Psoas muscle (tissue), 7 donors: ENCODE measurements at regions not wholly inside any gene's neighbourhood (a gene's known extent, or its start where the extent isn't known, plus 50 kb on each side); places are given as distances from the start of the nearest gene placed in this dataset.

Source experiments
- ATAC-seq, 4 donors: fragments of 200-7000 bp; cut with Tn5 transposase; one replicate each; pipeline ENCODE4 v1.9.1; 2020; ENCODE audit warnings: moderate library complexity in 3 of 4, mild to moderate bottlenecking in 2 of 4
- DNase-seq, 2 donors: peaks; one replicate each; pipeline ENCODE4 v3.0.0-alpha.2; 2020
- H3K27ac ChIP-seq: fragments of 200-600 bp; one replicate; pipeline ENCODE4 v1.8.0; 2022
- H3K27me3 ChIP-seq, 3 donors: fragments of 200-600 bp in 1 of 3; one replicate each; pipeline versions ENCODE4 v1.6.1 to v1.8.0; 2013 to 2022; ENCODE audit warnings: low read length in 2 of 3, mild to moderate bottlenecking in 2 of 3, moderate library complexity in 1 of 3; ENCODE audit not compliant: insufficient read depth in 3 of 3
- H3K36me3 ChIP-seq, 2 donors: fragments of 200-600 bp in 1 of 2; one replicate each; pipeline versions ENCODE4 v1.6.1 to v1.8.0; 2013 to 2022; ENCODE audit warnings: low read depth in 1 of 2, mild to moderate bottlenecking in 1 of 2, moderate library complexity in 1 of 2; ENCODE audit not compliant: insufficient read depth in 1 of 2
- H3K4me1 ChIP-seq: fragments of 200-600 bp; one replicate; pipeline ENCODE4 v1.8.0; 2022
- H3K4me3 ChIP-seq: fragments of 200-600 bp; one replicate; pipeline ENCODE4 v1.8.0; 2022; ENCODE audit warnings: mild to moderate bottlenecking
- H3K9me3 ChIP-seq: fragments of 200-600 bp; one replicate; pipeline ENCODE4 v1.8.0; 2022
- WGBS, 3 donors: extraction: QIAGEN DNeasy Blood & Tissue Kit; methylation state at CpG; one replicate each; pipeline versions ENCODE4 v1.1.6 to v1.1.7; 2013; 5-methylcytosine and 5-hydroxymethylcytosine counted together
- intact Hi-C, 2 donors: fragments of 100-400 bp; cut with DNase I; formaldehyde crosslinking; loops; one replicate each; pipeline versions ENCODE4 v1.11.0 to v1.14.2; 2022
- TF ChIP-seq, protein P1 (sequence below): fragments of 200-600 bp; IDR thresholded peaks from one replicate; pipeline ENCODE4 v1.8.0; 2022; ENCODE audit warnings: antibody characterized with exemption
- donor health status: healthy with polysubstance abuse.
- donor health status: DM: no; HTN: no; CAD: no; lungs with moderate emphysema.
- donor health status: Bipolar disorder and iron deficiency.
- donor health status: healthy.
- donor health status: DM: yes; HTN: yes; CAD: no.
- donor health status: DM: no; HTN: no; CAD: no.
- donor health status: DM: yes; HTN: yes; CAD: no.

DNA sequence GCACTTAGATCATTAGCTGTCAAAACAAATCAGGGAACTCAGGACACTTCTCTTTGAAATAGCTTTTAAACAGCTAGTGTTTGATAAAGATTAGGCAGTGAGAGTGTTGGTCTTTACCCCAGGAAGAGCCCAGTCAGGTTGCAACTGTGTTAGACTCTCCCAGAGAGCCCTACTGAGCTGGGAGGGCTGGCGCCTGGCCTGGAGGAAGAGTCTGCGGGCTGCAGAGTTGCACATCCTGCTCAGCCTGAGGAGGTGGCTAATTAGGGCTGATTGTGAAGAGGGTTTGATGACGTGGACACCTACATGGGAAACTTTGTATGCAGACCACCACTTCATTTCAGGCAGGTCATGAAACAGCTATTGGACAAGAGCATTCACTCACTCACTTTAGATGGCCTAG is 112.0 kb downstream of the TMEM174 start:
- TF ChIP-seq, protein P1, sequence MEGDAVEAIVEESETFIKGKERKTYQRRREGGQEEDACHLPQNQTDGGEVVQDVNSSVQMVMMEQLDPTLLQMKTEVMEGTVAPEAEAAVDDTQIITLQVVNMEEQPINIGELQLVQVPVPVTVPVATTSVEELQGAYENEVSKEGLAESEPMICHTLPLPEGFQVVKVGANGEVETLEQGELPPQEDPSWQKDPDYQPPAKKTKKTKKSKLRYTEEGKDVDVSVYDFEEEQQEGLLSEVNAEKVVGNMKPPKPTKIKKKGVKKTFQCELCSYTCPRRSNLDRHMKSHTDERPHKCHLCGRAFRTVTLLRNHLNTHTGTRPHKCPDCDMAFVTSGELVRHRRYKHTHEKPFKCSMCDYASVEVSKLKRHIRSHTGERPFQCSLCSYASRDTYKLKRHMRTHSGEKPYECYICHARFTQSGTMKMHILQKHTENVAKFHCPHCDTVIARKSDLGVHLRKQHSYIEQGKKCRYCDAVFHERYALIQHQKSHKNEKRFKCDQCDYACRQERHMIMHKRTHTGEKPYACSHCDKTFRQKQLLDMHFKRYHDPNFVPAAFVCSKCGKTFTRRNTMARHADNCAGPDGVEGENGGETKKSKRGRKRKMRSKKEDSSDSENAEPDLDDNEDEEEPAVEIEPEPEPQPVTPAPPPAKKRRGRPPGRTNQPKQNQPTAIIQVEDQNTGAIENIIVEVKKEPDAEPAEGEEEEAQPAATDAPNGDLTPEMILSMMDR: no peak
- ATAC-seq: no peak
- no peak overlapping the region for H3K4me3 ChIP-seq
- no peak for DNase-seq
- H3K9me3 ChIP-seq: no peaks in the 10 kb centered on the region
- intact Hi-C loops: no loop called here
- H3K27me3 ChIP-seq: peaks cover 0 to 17% (median 0%) of the 10 kb centered on the region in 3 donors
- H3K27ac ChIP-seq: no peak overlapping the region
- WGBS, 3 donors: 72 to 80% (median 76%) methylated on average over 3 of the region's 3 CpGs
- no peaks in the 10 kb centered on the region for H3K4me1 ChIP-seq
- H3K36me3 ChIP-seq: no peaks in the 10 kb centered on the region

DNA sequence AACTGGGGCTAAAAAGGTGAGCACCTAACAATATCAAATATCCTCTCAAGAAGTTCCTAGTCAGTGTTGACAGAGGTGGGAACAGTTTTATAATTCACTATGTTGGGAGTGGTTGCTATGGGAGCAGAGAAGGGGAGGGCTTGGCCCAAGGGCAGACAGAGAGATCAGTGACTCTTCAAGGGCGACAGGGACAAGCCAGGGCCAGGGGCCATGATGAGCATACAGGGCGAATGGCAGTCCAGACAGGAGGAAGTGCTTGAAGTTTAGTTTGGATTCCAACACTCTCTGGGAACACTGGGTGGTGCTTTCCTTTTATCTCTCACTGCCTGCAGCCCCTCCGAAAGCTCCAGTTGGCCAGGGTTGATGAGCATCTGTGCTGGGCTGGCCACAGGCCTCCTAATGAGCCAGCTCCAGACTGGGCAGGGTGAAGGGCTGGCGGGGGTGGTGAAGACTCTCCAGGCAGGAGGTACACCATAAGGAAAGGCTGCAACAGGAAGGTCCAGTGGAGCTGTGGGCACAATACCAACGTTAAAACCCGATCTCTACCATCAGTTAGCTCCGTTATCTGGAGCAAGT is 111.3 kb downstream of the TMEM174 start:
- H3K9me3 ChIP-seq: no peaks in the 10 kb centered on the region
- H3K27ac ChIP-seq: no peak overlapping the region
- H3K36me3 ChIP-seq: no peaks in the 10 kb centered on the region
- peaks cover 0 to 16% (median 0%) of the 10 kb centered on the region in 3 donors for H3K27me3 ChIP-seq
- intact Hi-C loops: no loop called here
- TF ChIP-seq, protein P1: no peak
- WGBS, 3 donors: 52 to 76% (median 57%) methylated on average over 6 to 7 of the region's 7 CpGs
- no peak overlapping the region for H3K4me3 ChIP-seq
- no peaks in the 10 kb centered on the region for H3K4me1 ChIP-seq
- DNase-seq (no peak), ATAC-seq (no peak)

DNA sequence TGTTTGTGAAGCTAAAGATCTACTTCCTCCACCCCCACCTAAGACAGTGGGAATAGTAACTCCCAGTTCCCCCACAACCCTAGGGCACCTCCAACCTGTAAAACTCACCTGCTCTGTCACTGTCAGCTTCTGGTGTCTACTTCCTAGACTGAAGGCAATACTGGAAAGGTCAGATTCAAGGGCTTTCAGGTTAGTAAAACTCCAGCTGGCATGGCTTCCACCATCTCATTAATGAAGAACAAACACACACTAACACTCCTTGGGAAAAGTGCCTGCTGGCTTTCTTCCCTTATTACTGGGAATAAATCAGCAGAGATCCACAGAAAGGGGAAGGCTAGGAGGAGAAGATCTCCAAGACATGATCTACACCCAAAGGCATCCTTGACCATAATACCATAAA is 109.9 kb downstream of the TMEM174 start:
- intact Hi-C loops: no loop called here
- Histone ChIP-seq H3K27me3 (peaks cover 0 to 13% (median 2%) of the 10 kb centered on the region in 3 donors), H3K4me1 (no peaks in the 10 kb centered on the region), H3K9me3 (no peaks in the 10 kb centered on the region), H3K4me3 (no peak overlapping the region), H3K36me3 (no peaks in the 10 kb centered on the region), H3K27ac (no peak overlapping the region)
- TF ChIP-seq, protein P1: no peak
- ATAC-seq (no peak), DNase-seq (no peak)

DNA sequence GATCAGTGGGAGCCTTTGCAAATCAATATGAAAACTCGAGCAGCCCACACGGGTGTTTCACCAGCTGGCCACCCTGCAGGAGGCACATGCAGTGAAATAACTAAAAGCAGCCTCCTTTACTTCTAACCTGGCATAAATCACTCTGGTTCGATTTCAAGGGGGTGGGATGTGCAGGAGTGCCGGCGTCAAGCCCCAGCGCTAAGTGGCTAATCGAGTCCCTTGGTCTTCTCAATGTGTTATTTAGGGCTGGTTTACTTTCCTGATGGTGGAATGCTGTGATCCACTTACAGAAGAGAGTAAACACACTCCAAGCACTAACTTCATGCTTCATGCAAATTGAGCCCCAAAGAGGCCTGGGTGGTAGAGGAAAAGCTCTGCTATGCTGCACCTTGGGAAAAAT is 109.4 kb downstream of the TMEM174 start:
- no peak overlapping the region for H3K27ac ChIP-seq
- WGBS, 3 donors: 54 to 60% (median 55%) methylated on average over 7 of the region's 7 CpGs
- no peaks in the 10 kb centered on the region for H3K9me3 ChIP-seq
- H3K36me3 ChIP-seq: no peaks in the 10 kb centered on the region
- intact Hi-C loops: no loop called here
- DNase-seq (no peak), ATAC-seq (no peak)
- TF ChIP-seq, protein P1: no peak
- no peak overlapping the region for H3K4me3 ChIP-seq
- no peaks in the 10 kb centered on the region for H3K4me1 ChIP-seq
- H3K27me3 ChIP-seq: peaks cover 0 to 15% (median 2%) of the 10 kb centered on the region in 3 donors
